Mesenchymal stem cell (in vitro differentiated cells and primary cell): ENCODE measurements at regions not wholly inside any gene's neighbourhood (a gene's known extent, or its start where the extent isn't known, plus 50 kb on each side); places are given as distances from the start of the nearest gene placed in this dataset.

Experiments
- DNase-seq: peaks from one replicate; pipeline ENCODE4 v3.0.0-alpha.2; 2013
- H2AFZ ChIP-seq: one replicate; pipeline ENCODE4 v1.6.1; 2013; ENCODE audit warnings: low read depth, mild to moderate bottlenecking, control low read depth, inconsistent platforms, low read length, moderate library complexity
- H2AK5ac ChIP-seq: 2 replicates; pipeline ENCODE4 v1.6.1; 2013; ENCODE audit warnings: low read length, moderate library complexity, mild to moderate bottlenecking, inconsistent platforms; ENCODE audit not compliant: severe bottlenecking
- H2BK120ac ChIP-seq: one replicate; pipeline ENCODE4 v1.6.1; 2013; ENCODE audit warnings: low read depth, mild to moderate bottlenecking, inconsistent platforms, low read length, moderate library complexity
- H2BK12ac ChIP-seq, 2 experiments: one replicate each; pipeline ENCODE4 v1.6.1; 2013; ENCODE audit warnings: inconsistent platforms in 2 of 2, low read length in 2 of 2, mild to moderate bottlenecking in 2 of 2, moderate library complexity in 2 of 2, control low read depth in 1 of 2
- H2BK15ac ChIP-seq: one replicate; pipeline ENCODE4 v1.6.1; 2013; ENCODE audit warnings: mild to moderate bottlenecking, low read depth, inconsistent platforms; ENCODE audit not compliant: poor library complexity, severe bottlenecking
- H2BK5ac ChIP-seq: 2 replicates; pipeline ENCODE4 v1.6.1; 2013; ENCODE audit warnings: low read depth, mild to moderate bottlenecking, low read length, control low read depth, inconsistent platforms; ENCODE audit not compliant: poor library complexity, severe bottlenecking
- H3K14ac ChIP-seq, 2 experiments: one replicate each; pipeline ENCODE4 v1.6.1; 2013; ENCODE audit warnings: inconsistent platforms in 2 of 2, low read length in 2 of 2, control low read depth in 1 of 2, mild to moderate bottlenecking in 1 of 2, moderate library complexity in 1 of 2
- H3K18ac ChIP-seq, 2 experiments: one replicate each; pipeline ENCODE4 v1.6.1; 2013; ENCODE audit warnings: inconsistent platforms in 2 of 2, low read length in 2 of 2, control low read depth in 1 of 2, low read depth in 1 of 2, mild to moderate bottlenecking in 1 of 2
- H3K23ac ChIP-seq, 2 experiments: one replicate each; pipeline ENCODE4 v1.6.1; 2013; ENCODE audit warnings: inconsistent platforms in 2 of 2, low read length in 2 of 2, mild to moderate bottlenecking in 2 of 2, moderate library complexity in 2 of 2, control low read depth in 1 of 2
- H3K27ac ChIP-seq: 2 replicates; pipeline ENCODE4 v1.5.1; 2013; ENCODE audit warnings: mild to moderate bottlenecking, moderate library complexity, low read length, control low read depth, inconsistent platforms; ENCODE audit not compliant: poor library complexity, severe bottlenecking
- H3K27me3 ChIP-seq, 2 experiments: 2 replicates each; pipeline versions ENCODE4 v1.6.1 to v1.7.0; 2013; ENCODE audit warnings: low read length in 2 of 2, mild to moderate bottlenecking in 2 of 2, moderate library complexity in 2 of 2, control low read depth in 1 of 2, inconsistent platforms in 1 of 2; ENCODE audit not compliant: control insufficient read depth in 1 of 2, insufficient read depth in 1 of 2
- H3K36me3 ChIP-seq, 2 experiments: 2 replicates each; pipeline versions ENCODE4 v1.6.1 to v1.7.0; 2013; ENCODE audit warnings: low read length in 2 of 2, control low read depth in 1 of 2, inconsistent platforms in 1 of 2, low read depth in 1 of 2, mild to moderate bottlenecking in 1 of 2; ENCODE audit not compliant: insufficient read depth in 2 of 2, control insufficient read depth in 1 of 2
- H3K4ac ChIP-seq, 2 experiments: one replicate each; pipeline ENCODE4 v1.6.1; 2013; ENCODE audit warnings: inconsistent platforms in 2 of 2, low read length in 2 of 2, mild to moderate bottlenecking in 2 of 2, moderate library complexity in 2 of 2, control low read depth in 1 of 2, low read depth in 1 of 2
- H3K4me1 ChIP-seq: 2 replicates; pipeline ENCODE4 v1.6.1; 2013; ENCODE audit warnings: low read depth, low read length, control low read depth; ENCODE audit not compliant: control insufficient read depth, insufficient read depth
- H3K4me2 ChIP-seq: 2 replicates; pipeline ENCODE4 v1.6.1; 2013; ENCODE audit warnings: low read length, mild to moderate bottlenecking, inconsistent platforms; ENCODE audit not compliant: poor library complexity, severe bottlenecking
- H3K4me3 ChIP-seq, 2 experiments: 2 replicates each; pipeline versions ENCODE4 v1.5.1 to v1.7.0; 2013; ENCODE audit warnings: low read length in 2 of 2, mild to moderate bottlenecking in 2 of 2, control low read depth in 1 of 2, low read depth in 1 of 2; ENCODE audit not compliant: insufficient read depth in 1 of 2
- H3K79me1 ChIP-seq: replicated peaks from 2 replicates; pipeline ENCODE4 v1.6.1; 2013; ENCODE audit warnings: mild to moderate bottlenecking, control low read depth, low read length, inconsistent platforms; ENCODE audit not compliant: poor library complexity, severe bottlenecking
- H3K9ac ChIP-seq: 2 replicates; pipeline ENCODE4 v1.7.0; 2013; ENCODE audit warnings: mild to moderate bottlenecking, low read length, moderate library complexity
- H3K9me3 ChIP-seq: 2 replicates; pipeline ENCODE4 v1.7.0; 2013; ENCODE audit warnings: mild to moderate bottlenecking, low read length; ENCODE audit not compliant: control insufficient read depth
- H4K8ac ChIP-seq: one replicate; pipeline ENCODE4 v1.6.1; 2013; ENCODE audit warnings: inconsistent platforms, mild to moderate bottlenecking, low read length, moderate library complexity
- H4K91ac ChIP-seq: one replicate; pipeline ENCODE4 v1.6.1; 2013; ENCODE audit warnings: mild to moderate bottlenecking, low read length, inconsistent platforms
- WGBS: methylation state at CpG from one replicate; pipeline ENCODE4 v1.1.7; 2013; ENCODE audit warnings: mixed read lengths; 5-methylcytosine and 5-hydroxymethylcytosine counted together

DNA sequence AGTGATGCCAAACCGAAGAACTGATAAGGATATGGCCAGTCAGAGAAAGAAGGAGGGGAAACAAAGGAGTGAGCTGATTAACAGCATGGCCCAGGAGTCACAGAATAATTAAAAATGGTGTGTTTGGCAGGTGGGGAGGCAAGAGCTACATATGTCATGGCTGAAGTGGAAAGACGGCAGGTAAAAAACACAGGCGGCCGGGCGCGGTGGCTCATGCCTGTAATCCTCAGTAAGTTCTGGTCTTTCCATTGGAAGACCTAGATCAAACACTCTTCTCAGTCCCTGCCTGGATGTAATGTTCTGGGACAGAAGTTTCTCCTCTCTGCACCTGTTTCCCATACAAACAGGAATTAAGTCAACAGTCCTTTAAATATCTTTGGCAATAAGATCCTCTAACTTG, 503.9 kb downstream of the STIM2 start:
- Histone ChIP-seq H3K9me3 (no peaks in the 10 kb centered on the region), H3K27me3 (no peaks in the 10 kb centered on the region), H2BK5ac (no peak overlapping the region), H3K18ac (no peak overlapping the region), H2AK5ac (no peak overlapping the region), H4K8ac (no peak overlapping the region), H3K23ac (no peak overlapping the region), H3K27ac (no peak overlapping the region), H3K4ac (no peak overlapping the region), H3K4me1 (no peaks in the 10 kb centered on the region), H4K91ac (no peak overlapping the region), H2AFZ (no peak overlapping the region), H2BK12ac (no peak overlapping the region), H3K14ac (no peak overlapping the region), H3K9ac (no peak overlapping the region), H3K36me3 (no peaks in the 10 kb centered on the region), H3K4me2 (no peak overlapping the region), H3K79me1 (no peaks in the 10 kb centered on the region), H2BK15ac (no peak overlapping the region), H3K4me3 (no peak overlapping the region), H2BK120ac (no peak overlapping the region)
- 99% methylated on average over 6 of the region's 6 CpGs for WGBS
- no peak for DNase-seq

DNA sequence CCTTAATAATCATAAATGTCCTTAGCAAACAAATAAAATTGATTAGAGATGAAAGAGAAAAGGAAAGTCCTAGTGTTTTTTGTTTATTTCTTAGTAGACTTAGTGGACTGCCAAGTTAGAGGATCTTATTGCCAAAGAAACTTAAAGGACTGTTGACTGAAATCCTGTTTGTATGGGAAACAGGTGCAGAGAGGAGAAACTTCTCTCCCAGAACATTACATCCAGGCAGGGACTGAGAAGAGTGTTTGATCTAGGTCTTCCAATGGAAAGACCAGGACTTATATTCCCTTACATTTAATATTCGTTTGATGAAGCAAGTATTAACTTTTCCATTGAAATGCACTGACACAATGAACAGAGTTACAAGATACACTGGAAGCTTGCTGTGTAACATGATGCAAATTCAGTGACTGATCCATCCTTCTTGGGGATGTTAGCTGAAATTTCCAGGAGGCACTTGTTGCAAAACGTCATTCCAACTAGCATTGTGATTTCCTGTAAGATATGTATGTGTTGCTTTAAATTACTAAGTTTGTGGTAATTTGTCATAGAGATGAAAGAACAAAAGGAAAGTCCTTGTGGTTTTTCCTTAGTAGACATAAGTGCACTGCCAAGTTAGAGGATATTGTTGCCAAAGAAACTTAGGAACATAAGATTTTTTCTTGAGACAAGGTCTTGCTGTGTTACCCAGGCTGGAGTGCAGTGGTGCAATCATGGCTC, 505.6 kb downstream of the STIM2 start:
- H3K18ac ChIP-seq, result no peak overlapping the region
- no peaks in the 10 kb centered on the region for H3K27me3 ChIP-seq
- no peak overlapping the region for H2AFZ ChIP-seq
- no peaks in the 10 kb centered on the region for H3K79me1 ChIP-seq
- H3K27ac ChIP-seq, result no peak overlapping the region
- no peak overlapping the region for H3K4me3 ChIP-seq
- no peak overlapping the region for H2BK12ac ChIP-seq
- H3K9me3 ChIP-seq, result no peaks in the 10 kb centered on the region
- H2BK15ac ChIP-seq, result no peak overlapping the region
- DNase-seq, result peak; percentile 1
- H3K4ac ChIP-seq, result no peak overlapping the region
- H2AK5ac ChIP-seq, result no peak overlapping the region
- no peaks in the 10 kb centered on the region for H3K36me3 ChIP-seq
- no peak overlapping the region for H3K4me2 ChIP-seq
- no peak overlapping the region for H3K23ac ChIP-seq
- H2BK5ac ChIP-seq, result no peak overlapping the region
- H4K8ac ChIP-seq, result no peak overlapping the region
- no peak overlapping the region for H3K9ac ChIP-seq
- no peaks in the 10 kb centered on the region for H3K4me1 ChIP-seq
- H3K14ac ChIP-seq, result no peak overlapping the region
- H2BK120ac ChIP-seq, result no peak overlapping the region
- H4K91ac ChIP-seq, result no peak overlapping the region
- WGBS, result 36% methylated on average over 2 of the region's 2 CpGs

DNA sequence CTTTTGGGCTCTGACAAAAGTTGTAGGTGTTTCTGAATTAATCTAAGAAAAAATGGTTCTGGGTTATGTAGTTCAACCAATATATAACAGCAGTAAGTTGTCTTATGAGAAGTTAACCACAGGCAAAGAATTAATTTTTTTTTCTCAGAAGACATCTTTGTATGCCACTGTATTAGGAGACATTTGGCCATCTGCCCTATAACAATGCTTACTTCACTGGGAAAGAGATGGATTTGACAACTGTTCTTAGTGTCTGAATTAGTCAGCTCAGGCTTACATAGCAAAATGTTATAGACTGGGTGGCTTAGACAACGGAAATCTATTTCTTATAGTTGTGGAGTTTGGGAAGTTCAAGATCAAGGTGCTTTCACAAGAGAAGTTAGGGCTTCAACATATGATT, 508.1 kb downstream of the STIM2 start:
- H2BK120ac ChIP-seq, result no peak overlapping the region
- H3K79me1 ChIP-seq, result no peaks in the 10 kb centered on the region
- H3K27ac ChIP-seq, result no peak overlapping the region
- H2AK5ac ChIP-seq, result no peak overlapping the region
- no peaks in the 10 kb centered on the region for H3K4me1 ChIP-seq
- H3K36me3 ChIP-seq, result no peaks in the 10 kb centered on the region
- H3K4ac ChIP-seq, result no peak overlapping the region
- no peak overlapping the region for H4K91ac ChIP-seq
- DNase-seq, result no peak
- WGBS, result 75% methylated on average over 1 of the region's 1 CpG
- no peak overlapping the region for H3K4me3 ChIP-seq
- no peaks in the 10 kb centered on the region for H3K27me3 ChIP-seq
- H3K9ac ChIP-seq, result no peak overlapping the region
- no peak overlapping the region for H3K23ac ChIP-seq
- H2BK15ac ChIP-seq, result no peak overlapping the region
- H3K9me3 ChIP-seq, result no peaks in the 10 kb centered on the region
- H3K14ac ChIP-seq, result no peak overlapping the region
- H2BK5ac ChIP-seq, result no peak overlapping the region
- no peak overlapping the region for H2BK12ac ChIP-seq
- H3K4me2 ChIP-seq, result no peak overlapping the region
- H2AFZ ChIP-seq, result no peak overlapping the region
- H3K18ac ChIP-seq, result no peak overlapping the region
- no peak overlapping the region for H4K8ac ChIP-seq

DNA sequence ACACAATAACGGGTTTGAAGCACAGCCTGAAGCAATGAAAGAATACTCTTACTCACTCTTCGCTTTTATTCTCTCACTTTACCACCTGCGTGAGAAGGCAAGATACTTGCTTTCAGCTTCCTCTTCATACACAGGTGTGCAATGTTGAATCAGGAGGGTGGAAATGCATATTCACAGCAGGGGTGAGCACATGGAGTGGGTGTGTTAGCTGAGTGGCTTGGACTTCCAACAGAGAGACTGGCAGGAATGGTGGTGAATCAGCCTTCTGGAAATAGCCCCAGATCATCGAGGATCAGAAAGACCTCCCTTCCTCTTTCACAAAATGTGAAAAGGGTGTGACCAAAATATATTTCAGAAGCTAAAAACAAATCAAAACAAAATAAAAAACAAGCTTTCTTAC, 521.2 kb downstream of the STIM2 start:
- Histone ChIP-seq H3K36me3 (no peaks in the 10 kb centered on the region), H3K4me3 (no peak overlapping the region), H3K79me1 (no peaks in the 10 kb centered on the region), H2AK5ac (no peak overlapping the region), H3K4me2 (no peak overlapping the region), H2BK5ac (no peak overlapping the region), H3K27me3 (no peaks in the 10 kb centered on the region), H4K91ac (no peak overlapping the region), H3K27ac (no peak overlapping the region), H3K9me3 (no peaks in the 10 kb centered on the region), H3K4ac (no peak overlapping the region), H3K18ac (no peak overlapping the region), H2BK12ac (no peak overlapping the region), H4K8ac (no peak overlapping the region), H3K9ac (no peak overlapping the region), H2AFZ (no peak overlapping the region), H3K14ac (no peak overlapping the region), H2BK15ac (no peak overlapping the region), H2BK120ac (no peak overlapping the region), H3K23ac (no peak overlapping the region), H3K4me1 (no peaks in the 10 kb centered on the region)
- 100% methylated on average over 1 of the region's 4 CpGs for WGBS
- no peak for DNase-seq
